ENCODE measurements at regions not wholly inside any gene's neighbourhood (a gene's known extent, or its start where the extent isn't known, plus 50 kb on each side); places are given as distances from the start of the nearest gene placed in this dataset.
"Not testable (repeated sequence)": the region's sequence is repeated elsewhere in the genome, so short reads cannot be mapped to it uniquely, and the experiment has no call there.

DNA sequence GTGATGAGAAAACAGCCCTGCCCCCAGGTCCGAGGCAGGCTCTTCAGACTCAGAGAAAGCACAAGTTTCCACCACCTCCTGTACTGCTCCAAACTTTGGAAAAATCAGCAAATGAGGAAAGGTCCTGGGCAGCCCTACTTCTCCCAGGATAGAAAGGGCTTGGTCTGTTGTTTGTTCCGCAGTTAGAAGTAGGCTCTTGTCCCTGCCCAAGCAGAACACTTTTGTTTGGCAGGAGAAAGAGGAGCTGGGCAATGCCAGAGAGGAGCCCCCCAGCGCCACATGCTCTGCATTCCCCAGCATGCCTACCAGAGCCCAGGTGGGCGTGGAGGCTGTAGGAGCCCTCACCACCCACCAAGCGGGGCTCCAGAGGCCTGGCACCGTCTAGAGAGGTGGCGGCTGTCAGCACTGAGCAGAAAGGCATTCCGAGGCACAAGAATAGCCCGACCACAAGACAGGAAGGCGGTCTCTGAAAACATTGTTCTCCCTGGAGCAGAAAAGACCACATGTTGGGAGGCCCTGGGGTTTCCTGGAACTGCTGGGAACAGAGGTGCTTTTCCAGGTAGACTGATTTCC, 90.3 kb upstream of the CD82 start:
- no peak for DNase-seq (ENCODE audit: low read depth)
- TF ChIP-seq, protein P1, sequence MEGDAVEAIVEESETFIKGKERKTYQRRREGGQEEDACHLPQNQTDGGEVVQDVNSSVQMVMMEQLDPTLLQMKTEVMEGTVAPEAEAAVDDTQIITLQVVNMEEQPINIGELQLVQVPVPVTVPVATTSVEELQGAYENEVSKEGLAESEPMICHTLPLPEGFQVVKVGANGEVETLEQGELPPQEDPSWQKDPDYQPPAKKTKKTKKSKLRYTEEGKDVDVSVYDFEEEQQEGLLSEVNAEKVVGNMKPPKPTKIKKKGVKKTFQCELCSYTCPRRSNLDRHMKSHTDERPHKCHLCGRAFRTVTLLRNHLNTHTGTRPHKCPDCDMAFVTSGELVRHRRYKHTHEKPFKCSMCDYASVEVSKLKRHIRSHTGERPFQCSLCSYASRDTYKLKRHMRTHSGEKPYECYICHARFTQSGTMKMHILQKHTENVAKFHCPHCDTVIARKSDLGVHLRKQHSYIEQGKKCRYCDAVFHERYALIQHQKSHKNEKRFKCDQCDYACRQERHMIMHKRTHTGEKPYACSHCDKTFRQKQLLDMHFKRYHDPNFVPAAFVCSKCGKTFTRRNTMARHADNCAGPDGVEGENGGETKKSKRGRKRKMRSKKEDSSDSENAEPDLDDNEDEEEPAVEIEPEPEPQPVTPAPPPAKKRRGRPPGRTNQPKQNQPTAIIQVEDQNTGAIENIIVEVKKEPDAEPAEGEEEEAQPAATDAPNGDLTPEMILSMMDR (conservative IDR thresholded peaks at IDR 0.05; ENCODE audit: control insufficient read depth, insufficient read depth, low read depth, low read length): no peak
- H3K4me3 ChIP-seq (ENCODE audit: control insufficient read depth, low read depth, low read length): no peak overlapping the region

DNA sequence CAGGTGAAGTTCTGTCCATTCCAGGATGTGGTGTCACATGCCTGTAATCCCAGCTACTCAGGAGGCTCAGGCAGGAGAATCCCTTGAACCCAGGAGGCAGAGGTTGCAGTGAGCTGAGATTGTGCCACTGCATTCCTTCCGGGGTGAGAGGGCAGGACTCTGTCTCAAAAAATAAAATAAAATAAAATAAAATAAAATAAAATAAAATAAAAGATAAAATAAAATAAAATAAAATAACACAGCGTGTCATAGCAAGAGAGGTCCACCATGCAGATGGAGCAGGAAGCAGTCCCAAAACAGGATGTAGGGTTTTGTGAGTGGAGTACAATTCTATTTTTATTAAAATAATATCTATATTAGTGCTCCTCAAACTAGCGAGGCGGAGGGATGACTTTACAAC, 83.1 kb upstream of the CD82 start:
- H3K4me3 ChIP-seq (ENCODE audit: control insufficient read depth, low read depth, low read length); DNase-seq (ENCODE audit: low read depth): not testable (repeated sequence)

DNA sequence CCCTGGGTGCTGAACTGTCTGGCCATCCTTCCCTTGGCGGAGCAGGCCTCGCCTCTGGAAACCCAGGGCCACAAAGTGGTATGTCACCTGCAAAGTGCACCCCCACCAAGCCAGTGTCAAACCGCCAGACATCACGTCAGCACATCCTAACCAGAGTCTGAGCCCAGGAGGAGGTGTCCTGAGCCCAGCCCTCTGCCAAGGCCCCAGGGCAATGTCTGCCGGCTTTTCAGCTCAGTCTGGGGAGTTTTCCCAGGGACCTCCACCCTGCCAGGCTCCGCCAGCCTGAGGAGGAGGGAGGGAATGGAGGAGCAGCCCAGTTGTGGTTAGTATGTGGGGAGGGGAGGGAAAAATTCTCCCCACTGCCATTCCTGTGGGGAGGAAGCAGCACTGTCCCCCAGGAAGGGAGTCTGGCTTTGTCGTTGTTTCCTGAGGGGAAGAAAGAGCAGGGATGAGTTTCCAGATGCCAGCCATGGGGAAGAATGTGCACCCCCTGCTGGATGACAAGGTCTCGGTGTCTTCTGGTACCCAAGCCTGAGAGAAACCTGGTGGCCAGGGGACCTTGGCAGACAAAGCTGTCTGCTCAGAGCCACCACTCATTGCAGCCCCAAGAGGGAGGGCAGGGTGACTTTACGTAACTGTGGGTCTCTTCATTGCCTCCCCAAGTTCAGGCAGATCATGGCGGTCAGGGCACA, 81.4 kb upstream of the CD82 start:
- peak; percentile 18 for DNase-seq (ENCODE audit: low read depth)
- H3K4me3 ChIP-seq (ENCODE audit: control insufficient read depth, low read depth, low read length): no peak overlapping the region
- TF ChIP-seq, protein P1 (conservative IDR thresholded peaks at IDR 0.05; ENCODE audit: control insufficient read depth, insufficient read depth, low read depth, low read length): peak; percentile 39

DNA sequence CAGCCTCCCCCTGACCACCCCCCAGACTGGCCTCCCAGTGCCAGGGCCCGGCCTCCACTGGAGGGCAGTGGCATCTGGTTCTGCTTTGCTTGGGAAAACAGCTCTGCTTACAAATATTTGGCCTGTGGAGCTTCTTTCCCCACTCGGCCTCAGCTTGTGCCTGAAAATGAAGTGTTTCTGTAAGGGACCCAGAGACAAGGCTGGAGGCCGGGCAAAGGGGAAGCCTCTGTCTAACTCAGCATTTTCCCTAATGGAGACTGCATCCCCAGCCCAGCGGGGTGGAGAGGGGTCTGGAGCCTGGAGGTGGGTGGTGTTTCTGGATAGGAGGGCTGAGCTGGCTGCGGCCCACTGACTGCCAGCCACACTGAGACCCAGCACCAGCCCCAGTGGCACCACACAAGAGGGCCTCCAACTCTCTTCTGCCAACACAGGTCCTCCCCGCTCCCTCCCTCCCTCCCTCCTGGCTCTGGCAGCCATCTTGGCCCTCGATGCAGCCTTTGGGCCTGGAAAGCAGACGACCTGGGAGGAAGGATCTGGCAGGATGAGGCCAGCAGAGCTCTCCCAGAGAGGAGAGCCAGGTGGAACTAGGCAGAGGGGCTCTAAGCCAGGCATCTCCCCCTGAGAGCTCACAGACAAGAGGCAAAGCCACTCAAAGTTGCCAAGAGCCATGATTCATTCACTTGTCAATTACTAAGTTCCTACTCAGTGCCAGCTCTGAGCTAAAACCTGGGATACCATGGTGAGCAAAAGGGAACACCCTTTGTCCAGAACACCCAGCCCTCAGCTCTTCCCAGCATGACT, 77.1 kb upstream of the CD82 start:
- no peak overlapping the region for H3K4me3 ChIP-seq (ENCODE audit: control insufficient read depth, low read depth, low read length)
- TF ChIP-seq, protein P1 (conservative IDR thresholded peaks at IDR 0.05; ENCODE audit: control insufficient read depth, insufficient read depth, low read depth, low read length): no peak
- no peak for DNase-seq (ENCODE audit: low read depth)

DNA sequence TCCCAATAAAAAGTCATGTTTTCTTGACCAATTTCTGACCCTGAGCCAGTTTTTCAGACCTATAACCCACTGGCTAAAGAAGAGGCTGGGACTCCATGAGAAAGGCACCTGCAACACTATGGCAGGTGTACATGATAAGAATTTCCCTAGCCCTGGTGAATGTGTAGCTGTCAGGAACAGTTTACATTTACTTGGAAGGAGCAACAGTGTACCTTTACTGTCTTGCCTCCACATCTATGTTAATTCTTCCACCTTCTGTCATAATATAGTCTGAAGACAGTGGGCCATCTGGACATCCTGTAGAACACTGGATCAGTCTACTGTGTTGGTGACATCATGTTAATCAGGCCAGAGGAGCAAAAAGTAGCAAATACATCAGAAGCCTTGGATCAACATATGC, 72.1 kb upstream of the CD82 start:
- H3K4me3 ChIP-seq (ENCODE audit: control insufficient read depth, low read depth, low read length): no peak overlapping the region
- no peak for DNase-seq (ENCODE audit: low read depth)
- TF ChIP-seq, protein P1 (conservative IDR thresholded peaks at IDR 0.05; ENCODE audit: control insufficient read depth, insufficient read depth, low read depth, low read length): no peak

DNA sequence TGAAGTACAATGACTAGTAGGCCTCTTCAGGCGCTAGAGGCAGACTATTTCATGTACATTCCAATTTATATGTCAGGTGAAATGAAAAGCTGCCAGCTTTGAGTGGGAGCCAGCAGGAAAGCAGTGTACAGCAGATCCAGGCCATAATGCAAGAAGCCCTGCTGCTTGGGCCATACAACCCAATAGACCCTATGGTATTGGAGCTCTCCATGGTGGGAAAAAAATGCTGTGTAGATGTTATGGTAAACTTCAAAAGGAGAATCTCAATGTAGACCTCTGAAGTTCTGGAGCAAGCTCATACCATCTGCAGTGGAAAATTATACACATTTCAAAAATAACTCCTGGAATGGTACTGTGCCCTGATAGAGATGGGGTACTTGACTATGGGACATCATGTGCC, 71.5 kb upstream of the CD82 start:
- H3K4me3 ChIP-seq (ENCODE audit: control insufficient read depth, low read depth, low read length): no peak overlapping the region
- TF ChIP-seq, protein P1 (conservative IDR thresholded peaks at IDR 0.05; ENCODE audit: control insufficient read depth, insufficient read depth, low read depth, low read length): no peak
- DNase-seq (ENCODE audit: low read depth): no peak

DNA sequence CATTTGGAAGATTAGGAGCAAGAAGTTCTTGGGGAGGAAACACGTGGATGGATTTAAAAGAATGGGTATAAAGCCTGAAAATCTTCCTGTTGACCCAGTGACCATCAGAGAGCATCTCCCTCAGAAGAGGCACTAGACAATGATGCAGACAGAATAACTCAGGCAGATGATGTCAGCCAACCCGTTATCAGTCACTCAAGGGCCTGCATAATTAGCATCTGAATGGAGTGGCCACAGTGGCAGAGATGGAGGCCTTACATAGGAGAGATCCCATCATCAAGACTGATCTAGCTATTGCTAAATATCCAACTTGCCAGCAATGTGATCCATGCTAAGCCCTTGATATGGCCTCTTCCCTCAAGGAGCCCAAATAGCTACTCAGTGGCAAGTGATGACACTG, 70.7 kb upstream of the CD82 start:
- TF ChIP-seq, protein P1 (conservative IDR thresholded peaks at IDR 0.05; ENCODE audit: control insufficient read depth, insufficient read depth, low read depth, low read length): no peak
- no peak for DNase-seq (ENCODE audit: low read depth)
- H3K4me3 ChIP-seq (ENCODE audit: control insufficient read depth, low read depth, low read length): no peak overlapping the region
